ENCODE measurements at regions not wholly inside any gene's neighbourhood (a gene's known extent, or its start where the extent isn't known, plus 50 kb on each side); places are given as distances from the start of the nearest gene placed in this dataset.
A peak's percentile ranks its signal among the peaks of the same experiment; 100 is the strongest.
"Not testable (repeated sequence)": the region's sequence is repeated elsewhere in the genome, so short reads cannot be mapped to it uniquely, and the experiment has no call there.

GRCh38 chr12:89200217-89200616 lies 152.1 kb downstream of the DUSP6 start:
- no peaks in the 10 kb centered on the region for H3K27me3 ChIP-seq (ENCODE audit: insufficient read depth, low read depth)
- H3K4me2 ChIP-seq: no peak overlapping the region
- H3K4me1 ChIP-seq (ENCODE audit: low read depth, poor library complexity, severe bottlenecking): no peaks in the 10 kb centered on the region
- H4K20me1 ChIP-seq (ENCODE audit: insufficient read depth): no peaks in the 10 kb centered on the region
- no peak overlapping the region for H3K4me3 ChIP-seq (IDR thresholded peaks at IDR 0.05; ENCODE audit: insufficient read depth, low read depth, low read length)
- H3K36me3 ChIP-seq (ENCODE audit: insufficient read depth): no peaks in the 10 kb centered on the region
- no peak overlapping the region for H2AFZ ChIP-seq (ENCODE audit: low read depth)
- TF ChIP-seq CTCF (conservative IDR thresholded peaks at IDR 0.05; ENCODE audit: low read depth, low read length): no peak
- H3K9ac ChIP-seq: no peak overlapping the region
- no peaks in the 10 kb centered on the region for H3K79me2 ChIP-seq (ENCODE audit: insufficient read depth, low read depth)
- no peak overlapping the region for H3K27ac ChIP-seq

- no peak overlapping the region for H3K27ac ChIP-seq
- no peaks in the 10 kb centered on the region for H4K20me1 ChIP-seq (ENCODE audit: insufficient read depth)
- H3K9ac ChIP-seq: no peak overlapping the region
- no peak for TF ChIP-seq CTCF (conservative IDR thresholded peaks at IDR 0.05; ENCODE audit: low read depth, low read length)
- no peaks in the 10 kb centered on the region for H3K36me3 ChIP-seq (ENCODE audit: insufficient read depth)
- H3K4me1 ChIP-seq (ENCODE audit: low read depth, poor library complexity, severe bottlenecking): no peaks in the 10 kb centered on the region
- H3K4me2 ChIP-seq: no peak overlapping the region
- no peaks in the 10 kb centered on the region for H3K27me3 ChIP-seq (ENCODE audit: insufficient read depth, low read depth)
- no peak overlapping the region for H3K4me3 ChIP-seq (IDR thresholded peaks at IDR 0.05; ENCODE audit: insufficient read depth, low read depth, low read length)
- H2AFZ ChIP-seq (ENCODE audit: low read depth): no peak overlapping the region
- no peaks in the 10 kb centered on the region for H3K79me2 ChIP-seq (ENCODE audit: insufficient read depth, low read depth)
Observed at GRCh38 chr12:89195470-89195869, 156.8 kb downstream of the DUSP6 start.

GRCh38 chr12:89194683-89195082 lies 157.6 kb downstream of the DUSP6 start:
- H3K27ac ChIP-seq: no peak overlapping the region
- no peaks in the 10 kb centered on the region for H3K79me2 ChIP-seq (ENCODE audit: insufficient read depth, low read depth)
- H3K36me3 ChIP-seq (ENCODE audit: insufficient read depth): no peaks in the 10 kb centered on the region
- H2AFZ ChIP-seq (ENCODE audit: low read depth): no peak overlapping the region
- no peaks in the 10 kb centered on the region for H3K27me3 ChIP-seq (ENCODE audit: insufficient read depth, low read depth)
- H4K20me1 ChIP-seq (ENCODE audit: insufficient read depth): no peaks in the 10 kb centered on the region
- H3K4me3 ChIP-seq (IDR thresholded peaks at IDR 0.05; ENCODE audit: insufficient read depth, low read depth, low read length): no peak overlapping the region
- no peaks in the 10 kb centered on the region for H3K4me1 ChIP-seq (ENCODE audit: low read depth, poor library complexity, severe bottlenecking)
- H3K9ac ChIP-seq: no peak overlapping the region
- H3K4me2 ChIP-seq: peak overlapping the region; percentile 16; the same call in 1 of the 2 replicates
- no peak for TF ChIP-seq CTCF (conservative IDR thresholded peaks at IDR 0.05; ENCODE audit: low read depth, low read length)

GRCh38 chr12:89192429-89192828 lies 159.9 kb downstream of the DUSP6 start:
- Histone ChIP-seq H3K27ac (no peak overlapping the region), H3K4me1 (ENCODE audit: low read depth, poor library complexity, severe bottlenecking) (no peaks in the 10 kb centered on the region), H3K4me3 (IDR thresholded peaks at IDR 0.05; ENCODE audit: insufficient read depth, low read depth, low read length) (no peak overlapping the region), H3K36me3 (ENCODE audit: insufficient read depth) (no peaks in the 10 kb centered on the region), H3K9ac (no peak overlapping the region), H2AFZ (ENCODE audit: low read depth) (no peak overlapping the region), H3K27me3 (ENCODE audit: insufficient read depth, low read depth) (no peaks in the 10 kb centered on the region), H3K4me2 (no peak overlapping the region), H4K20me1 (ENCODE audit: insufficient read depth) (no peaks in the 10 kb centered on the region), H3K79me2 (ENCODE audit: insufficient read depth, low read depth) (no peaks in the 10 kb centered on the region)
- TF ChIP-seq CTCF (conservative IDR thresholded peaks at IDR 0.05; ENCODE audit: low read depth, low read length): no peak

GRCh38 chr12:89191597-89191996 lies 160.7 kb downstream of the DUSP6 start:
- H3K27ac ChIP-seq; H3K4me3 ChIP-seq (IDR thresholded peaks at IDR 0.05; ENCODE audit: insufficient read depth, low read depth, low read length); H3K27me3 ChIP-seq (ENCODE audit: insufficient read depth, low read depth); H2AFZ ChIP-seq (ENCODE audit: low read depth); H3K79me2 ChIP-seq (ENCODE audit: insufficient read depth, low read depth); H3K4me2 ChIP-seq; H4K20me1 ChIP-seq (ENCODE audit: insufficient read depth); H3K9ac ChIP-seq; H3K36me3 ChIP-seq (ENCODE audit: insufficient read depth); H3K4me1 ChIP-seq (ENCODE audit: low read depth, poor library complexity, severe bottlenecking): not testable (repeated sequence)
